ENCODE measurements at regions not wholly inside any gene's neighbourhood (a gene's known extent, or its start where the extent isn't known, plus 50 kb on each side); places are given as distances from the start of the nearest gene placed in this dataset.

DNA sequence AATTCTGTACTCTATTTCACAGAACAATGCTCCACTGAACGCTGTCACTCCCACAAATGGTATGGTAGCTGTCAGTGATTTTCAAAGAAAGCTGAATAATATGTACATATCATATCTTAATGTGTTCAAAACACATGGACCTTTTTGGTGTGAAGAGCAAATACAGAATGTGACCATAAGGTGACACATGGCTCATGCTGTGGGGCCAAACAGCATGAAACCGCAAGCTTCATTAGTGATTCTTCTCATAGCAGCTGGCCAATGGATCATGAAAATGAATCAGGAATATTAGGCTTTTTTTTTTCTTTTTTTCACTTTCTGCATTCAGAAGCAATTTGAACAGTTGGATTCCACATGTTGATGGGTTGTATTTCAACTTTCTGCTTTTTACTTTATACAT, 54.9 kb upstream of the CDH9 start:
- TF ChIP-seq, protein P1, sequence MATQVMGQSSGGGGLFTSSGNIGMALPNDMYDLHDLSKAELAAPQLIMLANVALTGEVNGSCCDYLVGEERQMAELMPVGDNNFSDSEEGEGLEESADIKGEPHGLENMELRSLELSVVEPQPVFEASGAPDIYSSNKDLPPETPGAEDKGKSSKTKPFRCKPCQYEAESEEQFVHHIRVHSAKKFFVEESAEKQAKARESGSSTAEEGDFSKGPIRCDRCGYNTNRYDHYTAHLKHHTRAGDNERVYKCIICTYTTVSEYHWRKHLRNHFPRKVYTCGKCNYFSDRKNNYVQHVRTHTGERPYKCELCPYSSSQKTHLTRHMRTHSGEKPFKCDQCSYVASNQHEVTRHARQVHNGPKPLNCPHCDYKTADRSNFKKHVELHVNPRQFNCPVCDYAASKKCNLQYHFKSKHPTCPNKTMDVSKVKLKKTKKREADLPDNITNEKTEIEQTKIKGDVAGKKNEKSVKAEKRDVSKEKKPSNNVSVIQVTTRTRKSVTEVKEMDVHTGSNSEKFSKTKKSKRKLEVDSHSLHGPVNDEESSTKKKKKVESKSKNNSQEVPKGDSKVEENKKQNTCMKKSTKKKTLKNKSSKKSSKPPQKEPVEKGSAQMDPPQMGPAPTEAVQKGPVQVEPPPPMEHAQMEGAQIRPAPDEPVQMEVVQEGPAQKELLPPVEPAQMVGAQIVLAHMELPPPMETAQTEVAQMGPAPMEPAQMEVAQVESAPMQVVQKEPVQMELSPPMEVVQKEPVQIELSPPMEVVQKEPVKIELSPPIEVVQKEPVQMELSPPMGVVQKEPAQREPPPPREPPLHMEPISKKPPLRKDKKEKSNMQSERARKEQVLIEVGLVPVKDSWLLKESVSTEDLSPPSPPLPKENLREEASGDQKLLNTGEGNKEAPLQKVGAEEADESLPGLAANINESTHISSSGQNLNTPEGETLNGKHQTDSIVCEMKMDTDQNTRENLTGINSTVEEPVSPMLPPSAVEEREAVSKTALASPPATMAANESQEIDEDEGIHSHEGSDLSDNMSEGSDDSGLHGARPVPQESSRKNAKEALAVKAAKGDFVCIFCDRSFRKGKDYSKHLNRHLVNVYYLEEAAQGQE (IDR thresholded peaks at IDR 0.05; ENCODE audit: insufficient replicate concordance, low read depth): no peak
- TF ChIP-seq, protein P2, sequence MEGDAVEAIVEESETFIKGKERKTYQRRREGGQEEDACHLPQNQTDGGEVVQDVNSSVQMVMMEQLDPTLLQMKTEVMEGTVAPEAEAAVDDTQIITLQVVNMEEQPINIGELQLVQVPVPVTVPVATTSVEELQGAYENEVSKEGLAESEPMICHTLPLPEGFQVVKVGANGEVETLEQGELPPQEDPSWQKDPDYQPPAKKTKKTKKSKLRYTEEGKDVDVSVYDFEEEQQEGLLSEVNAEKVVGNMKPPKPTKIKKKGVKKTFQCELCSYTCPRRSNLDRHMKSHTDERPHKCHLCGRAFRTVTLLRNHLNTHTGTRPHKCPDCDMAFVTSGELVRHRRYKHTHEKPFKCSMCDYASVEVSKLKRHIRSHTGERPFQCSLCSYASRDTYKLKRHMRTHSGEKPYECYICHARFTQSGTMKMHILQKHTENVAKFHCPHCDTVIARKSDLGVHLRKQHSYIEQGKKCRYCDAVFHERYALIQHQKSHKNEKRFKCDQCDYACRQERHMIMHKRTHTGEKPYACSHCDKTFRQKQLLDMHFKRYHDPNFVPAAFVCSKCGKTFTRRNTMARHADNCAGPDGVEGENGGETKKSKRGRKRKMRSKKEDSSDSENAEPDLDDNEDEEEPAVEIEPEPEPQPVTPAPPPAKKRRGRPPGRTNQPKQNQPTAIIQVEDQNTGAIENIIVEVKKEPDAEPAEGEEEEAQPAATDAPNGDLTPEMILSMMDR (IDR thresholded peaks at IDR 0.05; ENCODE audit: insufficient read depth, low read length): no peak
- TF ChIP-seq POLR2AphosphoS5 (IDR thresholded peaks at IDR 0.05; ENCODE audit: low read depth): no peak

Measured in HL-60 (cell line).